Calu3 (cell line): ENCODE measurements at regions not wholly inside any gene's neighbourhood (a gene's known extent, or its start where the extent isn't known, plus 50 kb on each side); places are given as distances from the start of the nearest gene placed in this dataset.

Experiments
- BruUV-seq: library from RNA; stranded (reverse); fragments of 400-500 nt; replicated peaks from 2 replicates; lab custom pipeline; 2021; lab: Mats Ljungman, UMichigan
- CTCF ChIA-PET: fragments of 300-600 bp; sonication (Branson Sonifier 250); formaldehyde crosslinking; loops from one replicate; lab custom pipeline; 2022; ENCODE audit warnings: antibody characterized with exemption; lab: Charles Lee
- DNase-seq: peaks from one replicate; pipeline ENCODE4 v3.0.0; 2022
- H3K27ac Mint-ChIP-seq: one replicate; pipeline ENCODE4 v1.8.0; 2022; ENCODE audit warnings: mixed read lengths; ENCODE audit not compliant: unreplicated experiment
- H3K27me3 Mint-ChIP-seq: one replicate; pipeline ENCODE4 v1.8.0; 2022; ENCODE audit warnings: mixed read lengths; ENCODE audit not compliant: unreplicated experiment
- H3K36me3 Mint-ChIP-seq: one replicate; pipeline ENCODE4 v1.8.0; 2022; ENCODE audit warnings: mild to moderate bottlenecking, moderate library complexity, mixed read lengths; ENCODE audit not compliant: insufficient read depth, unreplicated experiment
- H3K4me1 Mint-ChIP-seq: one replicate; pipeline ENCODE4 v1.8.0; 2022; ENCODE audit warnings: mild to moderate bottlenecking, low read depth, mixed read lengths; ENCODE audit not compliant: unreplicated experiment
- H3K4me3 Mint-ChIP-seq: one replicate; pipeline ENCODE4 v1.8.0; 2022; ENCODE audit warnings: mild to moderate bottlenecking, low read depth, moderate library complexity, mixed read lengths; ENCODE audit not compliant: unreplicated experiment
- H3K9me3 Mint-ChIP-seq: one replicate; pipeline ENCODE4 v1.8.0; 2022; ENCODE audit warnings: low read depth, mixed read lengths; ENCODE audit not compliant: unreplicated experiment
- intact Hi-C: fragments of 100-400 bp; cut with micrococcal nuclease; formaldehyde crosslinking; loops from one replicate; pipeline ENCODE4 v1.10.0; 2022; ENCODE audit not compliant: unreplicated experiment
- TF ChIP-seq, protein P1 (sequence below): fragments of 200-600 bp; IDR thresholded peaks from one replicate; pipeline ENCODE4 v1.8.0; 2022; ENCODE audit warnings: antibody characterized with exemption; ENCODE audit not compliant: unreplicated experiment

DNA sequence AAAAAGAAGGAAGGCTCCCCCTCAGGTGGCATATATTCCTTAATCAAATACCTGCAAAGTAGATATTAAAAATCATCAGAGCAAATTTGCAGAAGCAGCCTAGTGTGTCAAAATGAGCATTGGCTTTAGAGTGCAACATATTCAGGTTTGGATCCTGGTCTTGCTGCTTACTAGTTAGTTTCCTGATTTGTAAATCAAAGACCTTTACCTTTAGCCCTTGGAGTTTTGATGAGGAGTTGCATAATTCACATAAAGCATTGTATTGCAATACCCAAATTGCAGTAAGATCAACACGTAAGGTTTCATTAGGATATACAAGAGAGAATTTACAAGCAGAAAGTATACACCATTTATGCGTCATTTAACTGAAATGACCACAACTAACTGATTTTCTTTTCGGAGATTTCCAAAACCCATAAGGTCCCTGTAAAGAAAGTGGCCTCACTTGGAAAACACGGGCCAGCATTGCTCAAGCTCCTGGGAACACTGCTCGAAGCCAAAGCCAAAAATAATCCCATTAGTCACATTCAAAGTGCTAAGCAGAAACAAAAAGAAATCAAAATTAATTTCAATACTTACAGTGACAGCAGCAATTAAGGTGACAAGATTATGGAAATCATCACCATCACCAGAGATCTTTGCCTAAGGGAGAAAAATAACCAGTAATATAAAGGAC is 415.9 kb upstream of the ERCC4 start:
- no peak overlapping the region for H3K27ac Mint-ChIP-seq
- DNase-seq, result no peak
- no peaks in the 10 kb centered on the region for H3K27me3 Mint-ChIP-seq
- CTCF ChIA-PET, result no interaction called here
- H3K4me1 Mint-ChIP-seq, result no peaks in the 10 kb centered on the region
- no peaks in the 10 kb centered on the region for H3K36me3 Mint-ChIP-seq
- BruUV-seq, result no TSS peak
- H3K4me3 Mint-ChIP-seq, result no peak overlapping the region
- intact Hi-C loops, result no loop called here
- H3K9me3 Mint-ChIP-seq, result peaks cover 10% of the 10 kb centered on the region
- TF ChIP-seq, protein P1, sequence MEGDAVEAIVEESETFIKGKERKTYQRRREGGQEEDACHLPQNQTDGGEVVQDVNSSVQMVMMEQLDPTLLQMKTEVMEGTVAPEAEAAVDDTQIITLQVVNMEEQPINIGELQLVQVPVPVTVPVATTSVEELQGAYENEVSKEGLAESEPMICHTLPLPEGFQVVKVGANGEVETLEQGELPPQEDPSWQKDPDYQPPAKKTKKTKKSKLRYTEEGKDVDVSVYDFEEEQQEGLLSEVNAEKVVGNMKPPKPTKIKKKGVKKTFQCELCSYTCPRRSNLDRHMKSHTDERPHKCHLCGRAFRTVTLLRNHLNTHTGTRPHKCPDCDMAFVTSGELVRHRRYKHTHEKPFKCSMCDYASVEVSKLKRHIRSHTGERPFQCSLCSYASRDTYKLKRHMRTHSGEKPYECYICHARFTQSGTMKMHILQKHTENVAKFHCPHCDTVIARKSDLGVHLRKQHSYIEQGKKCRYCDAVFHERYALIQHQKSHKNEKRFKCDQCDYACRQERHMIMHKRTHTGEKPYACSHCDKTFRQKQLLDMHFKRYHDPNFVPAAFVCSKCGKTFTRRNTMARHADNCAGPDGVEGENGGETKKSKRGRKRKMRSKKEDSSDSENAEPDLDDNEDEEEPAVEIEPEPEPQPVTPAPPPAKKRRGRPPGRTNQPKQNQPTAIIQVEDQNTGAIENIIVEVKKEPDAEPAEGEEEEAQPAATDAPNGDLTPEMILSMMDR, result no peak

DNA sequence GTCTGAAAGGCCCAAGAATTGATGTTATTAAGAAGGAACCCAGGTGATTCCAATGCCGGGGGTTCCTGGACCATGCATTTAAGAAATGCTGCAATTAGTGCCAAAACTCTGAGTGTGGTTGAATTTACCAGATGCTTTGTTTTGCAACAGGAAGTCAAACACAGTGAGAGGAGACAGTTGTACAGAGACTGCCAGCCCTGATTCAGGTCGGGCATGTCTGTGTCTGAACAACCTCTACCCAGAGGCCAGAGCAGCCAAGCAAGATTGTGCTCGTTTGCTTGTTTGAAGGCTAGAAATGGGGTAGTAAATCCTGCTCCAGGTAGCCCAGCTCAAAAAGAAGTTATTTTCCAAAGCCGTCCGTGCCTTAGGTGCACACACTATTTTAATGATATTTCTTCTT is 412.4 kb upstream of the ERCC4 start:
- H3K4me3 Mint-ChIP-seq, result no peak overlapping the region
- BruUV-seq, result no TSS peak
- H3K4me1 Mint-ChIP-seq, result no peaks in the 10 kb centered on the region
- TF ChIP-seq, protein P1, result no peak
- no peak for DNase-seq
- H3K27ac Mint-ChIP-seq, result no peak overlapping the region
- intact Hi-C loops, result no loop called here
- H3K9me3 Mint-ChIP-seq, result peaks cover 7% of the 10 kb centered on the region
- H3K36me3 Mint-ChIP-seq, result no peaks in the 10 kb centered on the region
- no peaks in the 10 kb centered on the region for H3K27me3 Mint-ChIP-seq
- CTCF ChIA-PET, result no interaction called here

DNA sequence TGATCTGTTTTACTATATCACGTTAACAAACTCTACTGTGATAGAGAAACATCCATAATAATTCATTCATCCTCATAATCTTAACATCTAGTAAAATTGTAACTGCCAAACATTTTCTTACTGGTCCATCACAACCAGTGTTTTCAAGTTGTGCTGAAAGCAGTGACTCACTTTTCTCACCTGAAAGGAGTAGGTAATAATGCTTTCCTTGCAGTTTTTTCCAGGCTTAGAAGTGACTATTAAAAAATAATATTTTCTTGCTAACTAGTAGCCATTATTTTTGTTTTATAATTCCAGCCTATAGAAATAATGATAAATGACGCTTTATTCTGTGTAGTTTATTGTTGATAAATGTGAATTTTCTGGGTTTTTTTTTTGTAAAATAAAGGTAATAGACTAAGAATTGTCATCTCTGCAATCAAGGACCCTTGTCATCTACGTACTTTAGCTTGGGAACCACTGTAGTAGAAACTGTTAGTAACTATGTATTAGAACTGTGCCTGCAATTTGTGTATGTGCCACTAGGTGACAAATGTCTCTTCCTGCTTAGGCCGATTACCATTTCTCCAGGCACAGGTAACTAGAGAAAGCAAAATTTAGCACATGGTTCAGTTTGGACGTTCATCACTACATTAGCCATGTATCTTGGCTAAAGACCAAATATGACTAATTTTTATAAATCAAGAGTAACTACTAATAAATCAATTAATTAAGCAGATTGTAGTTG is 409.4 kb upstream of the ERCC4 start:
- CTCF ChIA-PET, result interaction anchor here (0.5 kb wide), 1 partner anchor 355 kb away, joined by 3 read pairs; no protein-coding TSS in a partner anchor
- Mint-ChIP-seq H3K4me1 (no peaks in the 10 kb centered on the region), H3K4me3 (no peak overlapping the region), H3K9me3 (peaks cover 13% of the 10 kb centered on the region), H3K27me3 (no peaks in the 10 kb centered on the region), H3K36me3 (no peaks in the 10 kb centered on the region), H3K27ac (no peak overlapping the region)
- intact Hi-C loops, result no loop called here
- TF ChIP-seq, protein P1, result no peak
- no TSS peak for BruUV-seq
- no peak for DNase-seq

DNA sequence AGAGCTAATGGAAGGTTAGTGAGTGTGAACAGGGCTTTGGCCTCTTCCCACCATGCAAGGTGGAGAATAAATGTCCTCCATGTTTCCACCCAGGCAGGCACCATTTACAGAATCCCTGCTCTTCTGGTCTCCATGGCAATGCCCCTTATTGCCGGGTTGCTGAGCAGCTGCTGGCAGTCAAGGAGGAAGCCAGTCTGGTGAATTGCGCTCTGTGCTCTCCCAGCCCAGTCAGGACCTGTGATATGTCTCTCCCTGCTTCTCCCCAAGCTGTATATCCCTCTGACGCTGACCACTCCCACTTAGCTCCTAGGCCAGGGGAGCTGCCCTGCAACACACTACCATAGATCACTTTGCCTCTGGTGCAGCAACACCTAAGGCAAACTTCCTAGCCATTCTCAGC is 402.1 kb upstream of the ERCC4 start:
- Mint-ChIP-seq H3K4me3 (no peak overlapping the region), H3K27ac (no peak overlapping the region), H3K4me1 (no peaks in the 10 kb centered on the region), H3K27me3 (no peaks in the 10 kb centered on the region), H3K9me3 (peaks cover 32% of the 10 kb centered on the region), H3K36me3 (no peaks in the 10 kb centered on the region)
- intact Hi-C loops, result no loop called here
- TF ChIP-seq, protein P1, result no peak
- no peak for DNase-seq
- no TSS peak for BruUV-seq
- CTCF ChIA-PET, result no interaction called here
